MM.1S (cell line): ENCODE measurements at regions not wholly inside any gene's neighbourhood (a gene's known extent, or its start where the extent isn't known, plus 50 kb on each side); places are given as distances from the start of the nearest gene placed in this dataset.

Source experiments
- DNase-seq: peaks from one replicate; pipeline ENCODE4 v3.0.0-alpha.2; 2015
- H2AFZ ChIP-seq: fragments of 300-600 bp; sonication (generic); 2 replicates; pipeline ENCODE4 v1.6.0; 2016; ENCODE audit warnings: antibody characterized with exemption, low read length
- H3F3A ChIP-seq: fragments of 300-600 bp; sonication (generic); 2 replicates; pipeline ENCODE4 v1.6.1; 2016; ENCODE audit warnings: mild to moderate bottlenecking, antibody characterized with exemption, low read length, moderate library complexity, mixed read lengths; ENCODE audit not compliant: insufficient read depth
- H3K27ac ChIP-seq: fragments of 300-600 bp; sonication (generic); 2 replicates; pipeline ENCODE4 v1.5.1; 2016; ENCODE audit warnings: mild to moderate bottlenecking, low read length
- H3K27me3 ChIP-seq: fragments of 300-600 bp; sonication (generic); replicated peaks from 2 replicates; pipeline ENCODE4 v1.6.0; 2016; ENCODE audit warnings: low read length; ENCODE audit not compliant: insufficient read depth
- H3K36me3 ChIP-seq: fragments of 300-600 bp; sonication (generic); replicated peaks from 2 replicates; pipeline ENCODE4 v1.6.1; 2016; ENCODE audit warnings: mild to moderate bottlenecking, low read length, mixed read lengths; ENCODE audit not compliant: insufficient read depth
- H3K4me1 ChIP-seq: fragments of 300-600 bp; sonication (generic); 2 replicates; pipeline ENCODE4 v1.6.1; 2016; ENCODE audit warnings: low read length, mixed read lengths
- H3K4me2 ChIP-seq: fragments of 300-600 bp; sonication (generic); 2 replicates; pipeline ENCODE4 v1.6.0; 2016; ENCODE audit warnings: low read depth, low read length
- H3K4me3 ChIP-seq: fragments of 300-600 bp; sonication (generic); 2 replicates; pipeline ENCODE4 v1.5.1; 2016; ENCODE audit warnings: low read length, mixed read lengths
- H3K79me2 ChIP-seq: fragments of 300-600 bp; sonication (generic); 2 replicates; pipeline ENCODE4 v1.6.1; 2016; ENCODE audit warnings: mixed run types, low read length, mixed read lengths
- H3K9ac ChIP-seq: fragments of 300-600 bp; sonication (generic); 2 replicates; pipeline ENCODE4 v1.6.1; 2016; ENCODE audit warnings: low read length, mixed read lengths
- H3K9me2 ChIP-seq: fragments of 300-600 bp; sonication (generic); replicated peaks from 2 replicates; pipeline ENCODE4 v1.6.1; 2016; ENCODE audit warnings: mild to moderate bottlenecking, low read length, mixed read lengths; ENCODE audit not compliant: insufficient read depth
- H3K9me3 ChIP-seq: fragments of 300-600 bp; sonication (generic); replicated peaks from 2 replicates; pipeline ENCODE4 v1.6.1; 2016; ENCODE audit warnings: mild to moderate bottlenecking, low read length, mixed read lengths; ENCODE audit not compliant: insufficient read depth
- H4K20me1 ChIP-seq: fragments of 300-600 bp; sonication (generic); 2 replicates; pipeline ENCODE4 v1.6.1; 2016; ENCODE audit warnings: mild to moderate bottlenecking, low read length, moderate library complexity, mixed read lengths; ENCODE audit not compliant: insufficient read depth
- CTCF ChIP-seq: fragments of 300-600 bp; sonication (generic); IDR thresholded peaks from 2 replicates; pipeline ENCODE4 v1.5.1; 2016; ENCODE audit warnings: antibody characterized with exemption, low read length, mixed read lengths
- EZH2 ChIP-seq: fragments of 300-600 bp; sonication (generic); optimal IDR thresholded peaks from 2 replicates; pipeline ENCODE3; 2017; ENCODE audit warnings: low read depth, mild to moderate bottlenecking, antibody characterized with exemption, low read length, mixed read lengths
- EZH2phosphoT487 ChIP-seq: fragments of 300-600 bp; sonication (generic); IDR thresholded peaks from 2 replicates; pipeline ENCODE4 v1.6.1; 2018; ENCODE audit warnings: antibody characterized with exemption, low read length

GRCh38 chr1:242735323-242735722 is 210.8 kb upstream of the PLD5 start:
- H3K36me3 ChIP-seq: no peaks in the 10 kb centered on the region
- TF ChIP-seq EZH2phosphoT487: no peak
- no peak for TF ChIP-seq EZH2
- no peak for TF ChIP-seq CTCF
- DNase-seq: no peak
- H3K79me2 ChIP-seq: no peaks in the 10 kb centered on the region
- H2AFZ ChIP-seq: no peak overlapping the region
- no peaks in the 10 kb centered on the region for H4K20me1 ChIP-seq
- H3K4me3 ChIP-seq: no peak overlapping the region
- H3K27ac ChIP-seq: no peak overlapping the region
- no peak overlapping the region for H3K4me2 ChIP-seq
- no peak overlapping the region for H3K9ac ChIP-seq
- no peaks in the 10 kb centered on the region for H3K9me2 ChIP-seq
- H3K4me1 ChIP-seq: no peaks in the 10 kb centered on the region
- H3F3A ChIP-seq: no peaks in the 10 kb centered on the region
- H3K27me3 ChIP-seq: no peaks in the 10 kb centered on the region
- no peaks in the 10 kb centered on the region for H3K9me3 ChIP-seq

GRCh38 chr1:242731446-242731845 is 206.9 kb upstream of the PLD5 start:
- no peak for DNase-seq
- Histone ChIP-seq H3K27ac (no peak overlapping the region), H3K9me3 (no peaks in the 10 kb centered on the region), H3K36me3 (no peaks in the 10 kb centered on the region), H3K4me1 (no peaks in the 10 kb centered on the region), H3K9me2 (no peaks in the 10 kb centered on the region), H2AFZ (no peak overlapping the region), H3K79me2 (no peaks in the 10 kb centered on the region), H3K27me3 (no peaks in the 10 kb centered on the region), H3K9ac (no peak overlapping the region), H4K20me1 (no peaks in the 10 kb centered on the region), H3F3A (no peaks in the 10 kb centered on the region), H3K4me2 (no peak overlapping the region), H3K4me3 (no peak overlapping the region)
- no peak for TF ChIP-seq CTCF
- TF ChIP-seq EZH2: no peak
- no peak for TF ChIP-seq EZH2phosphoT487

- Histone ChIP-seq H3F3A (no peaks in the 10 kb centered on the region), H3K4me2 (no peak overlapping the region), H3K9me3 (no peaks in the 10 kb centered on the region), H4K20me1 (no peaks in the 10 kb centered on the region), H3K27ac (no peak overlapping the region), H3K79me2 (no peaks in the 10 kb centered on the region), H3K4me1 (no peaks in the 10 kb centered on the region), H2AFZ (no peak overlapping the region), H3K36me3 (no peaks in the 10 kb centered on the region), H3K9ac (no peak overlapping the region), H3K27me3 (no peaks in the 10 kb centered on the region), H3K4me3 (no peak overlapping the region), H3K9me2 (no peaks in the 10 kb centered on the region)
- TF ChIP-seq EZH2phosphoT487 (no peak), CTCF (no peak), EZH2 (no peak)
- no peak for DNase-seq
Measured at GRCh38 chr1:242728696-242729095, 204.2 kb upstream of the PLD5 start.
